ENCODE measurements at regions not wholly inside any gene's neighbourhood (a gene's known extent, or its start where the extent isn't known, plus 50 kb on each side); places are given as distances from the start of the nearest gene placed in this dataset.

DNA sequence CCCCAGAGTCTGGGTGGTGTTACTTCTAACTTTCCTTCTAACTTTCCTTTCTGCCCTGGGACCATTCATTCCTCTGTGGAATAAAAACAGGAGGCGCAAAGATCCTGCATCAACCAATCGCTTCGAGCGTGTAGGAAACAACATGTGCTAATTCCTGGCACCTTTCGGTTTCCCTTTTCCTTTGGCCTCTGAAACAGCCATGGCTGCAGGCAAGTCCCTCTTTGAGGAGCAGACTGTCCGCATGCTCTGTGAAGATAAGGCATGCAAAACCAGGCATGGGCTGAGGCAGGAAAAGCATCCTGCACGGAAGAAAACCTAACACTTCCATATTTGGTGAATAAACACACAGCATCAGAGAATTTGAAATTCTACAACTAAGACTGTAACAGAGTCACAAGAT lies 128.3 kb downstream of the HSD17B3 start:
- H3K4me3 ChIP-seq (ENCODE audit: low read depth, low read length): no peak overlapping the region
- TF ChIP-seq, protein P1, sequence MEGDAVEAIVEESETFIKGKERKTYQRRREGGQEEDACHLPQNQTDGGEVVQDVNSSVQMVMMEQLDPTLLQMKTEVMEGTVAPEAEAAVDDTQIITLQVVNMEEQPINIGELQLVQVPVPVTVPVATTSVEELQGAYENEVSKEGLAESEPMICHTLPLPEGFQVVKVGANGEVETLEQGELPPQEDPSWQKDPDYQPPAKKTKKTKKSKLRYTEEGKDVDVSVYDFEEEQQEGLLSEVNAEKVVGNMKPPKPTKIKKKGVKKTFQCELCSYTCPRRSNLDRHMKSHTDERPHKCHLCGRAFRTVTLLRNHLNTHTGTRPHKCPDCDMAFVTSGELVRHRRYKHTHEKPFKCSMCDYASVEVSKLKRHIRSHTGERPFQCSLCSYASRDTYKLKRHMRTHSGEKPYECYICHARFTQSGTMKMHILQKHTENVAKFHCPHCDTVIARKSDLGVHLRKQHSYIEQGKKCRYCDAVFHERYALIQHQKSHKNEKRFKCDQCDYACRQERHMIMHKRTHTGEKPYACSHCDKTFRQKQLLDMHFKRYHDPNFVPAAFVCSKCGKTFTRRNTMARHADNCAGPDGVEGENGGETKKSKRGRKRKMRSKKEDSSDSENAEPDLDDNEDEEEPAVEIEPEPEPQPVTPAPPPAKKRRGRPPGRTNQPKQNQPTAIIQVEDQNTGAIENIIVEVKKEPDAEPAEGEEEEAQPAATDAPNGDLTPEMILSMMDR (IDR thresholded peaks at IDR 0.05; ENCODE audit: borderline replicate concordance, insufficient read depth, low read depth, low read length): no peak

DNA sequence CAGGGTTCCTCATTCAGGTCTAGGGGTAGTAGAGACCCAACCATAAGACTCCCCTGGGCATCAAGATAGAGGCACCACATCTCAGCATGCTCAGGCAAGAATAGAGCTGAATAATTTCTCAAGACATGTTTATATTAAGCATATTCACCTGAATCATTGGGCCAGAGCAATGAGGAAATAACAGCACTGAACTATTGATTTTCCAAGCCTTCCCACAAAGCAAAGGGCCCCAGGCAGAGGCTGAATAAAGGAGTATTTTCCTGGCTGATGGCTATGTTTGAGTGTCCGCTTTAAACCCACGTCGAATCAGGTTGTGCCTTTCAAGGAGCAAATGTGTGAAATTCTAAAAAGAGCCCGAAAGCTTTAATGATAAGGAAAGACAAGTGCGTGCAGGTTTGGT lies 129.2 kb downstream of the HSD17B3 start:
- TF ChIP-seq, protein P1 (IDR thresholded peaks at IDR 0.05; ENCODE audit: borderline replicate concordance, insufficient read depth, low read depth, low read length): no peak

DNA sequence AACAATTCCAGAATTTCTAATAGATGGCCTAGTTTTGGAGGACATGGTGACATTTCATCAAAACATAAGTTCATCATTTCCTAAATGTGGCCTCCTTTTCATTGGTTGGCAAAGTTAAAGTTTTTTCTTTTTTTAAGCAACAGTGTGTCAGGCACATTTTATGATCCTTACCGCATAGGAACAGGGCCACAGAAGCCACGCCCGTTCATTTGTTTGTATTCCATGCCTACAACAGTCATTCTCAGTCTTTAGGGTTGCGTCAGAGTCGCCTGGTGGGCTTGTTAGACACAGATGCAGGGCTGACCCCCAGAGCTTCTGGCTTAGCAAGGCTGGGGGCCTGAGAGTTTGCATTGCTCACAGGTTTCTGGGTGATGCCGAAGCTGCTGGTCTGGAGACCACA lies 130.2 kb downstream of the HSD17B3 start:
- TF ChIP-seq, protein P1 (IDR thresholded peaks at IDR 0.05; ENCODE audit: borderline replicate concordance, insufficient read depth, low read depth, low read length): no peak

More for the DNA sequence above, 129.2 kb downstream of the HSD17B3 start:
- H3K4me3 ChIP-seq (ENCODE audit: low read depth, low read length): no peak overlapping the region

DNA sequence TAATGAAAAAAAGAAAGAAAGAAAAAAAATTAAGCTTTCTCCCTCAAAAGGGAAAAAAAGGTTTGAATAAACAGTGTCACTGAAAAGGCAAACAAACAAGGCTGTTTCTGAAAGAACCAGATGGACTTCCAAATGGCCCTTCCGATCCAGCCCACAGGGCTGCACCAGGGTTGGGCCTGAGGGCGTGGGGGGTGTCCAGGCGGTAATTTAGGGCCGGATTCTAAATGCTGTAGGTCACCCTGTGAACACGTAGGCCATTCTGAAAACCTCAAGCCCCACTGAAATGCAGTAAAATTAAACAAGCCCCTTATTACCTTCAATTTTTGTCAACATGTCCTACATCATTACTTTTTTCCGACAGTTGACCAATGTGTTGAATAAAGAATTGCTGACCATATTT lies 132.1 kb downstream of the HSD17B3 start:
- TF ChIP-seq, protein P1 (IDR thresholded peaks at IDR 0.05; ENCODE audit: borderline replicate concordance, insufficient read depth, low read depth, low read length): no peak
- no peak overlapping the region for H3K4me3 ChIP-seq (ENCODE audit: low read depth, low read length)

More for the DNA sequence above, 130.2 kb downstream of the HSD17B3 start:
- no peak overlapping the region for H3K4me3 ChIP-seq (ENCODE audit: low read depth, low read length)

DNA sequence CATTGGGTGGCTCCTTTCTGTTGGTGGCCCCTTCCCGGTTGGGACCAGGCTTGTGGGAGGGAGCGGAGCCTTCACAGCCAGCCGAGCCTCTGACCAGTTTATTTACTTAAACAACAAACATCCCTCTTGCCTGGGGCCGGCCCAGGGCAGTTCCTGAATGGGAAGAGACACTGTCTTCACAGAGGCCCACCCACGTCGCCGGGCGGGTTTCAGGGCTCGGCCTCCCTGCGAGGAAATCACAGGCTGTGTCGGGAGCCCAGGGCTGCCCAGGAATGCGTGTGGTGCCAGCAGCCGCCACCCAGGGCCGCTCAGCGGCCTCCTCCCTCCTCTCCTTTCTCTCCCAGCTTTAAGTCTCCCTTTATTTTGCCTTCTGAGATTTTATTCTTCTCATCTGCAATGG lies 132.5 kb downstream of the HSD17B3 start:
- no peak overlapping the region for H3K4me3 ChIP-seq (ENCODE audit: low read depth, low read length)
- TF ChIP-seq, protein P1 (IDR thresholded peaks at IDR 0.05; ENCODE audit: borderline replicate concordance, insufficient read depth, low read depth, low read length): no peak

DNA sequence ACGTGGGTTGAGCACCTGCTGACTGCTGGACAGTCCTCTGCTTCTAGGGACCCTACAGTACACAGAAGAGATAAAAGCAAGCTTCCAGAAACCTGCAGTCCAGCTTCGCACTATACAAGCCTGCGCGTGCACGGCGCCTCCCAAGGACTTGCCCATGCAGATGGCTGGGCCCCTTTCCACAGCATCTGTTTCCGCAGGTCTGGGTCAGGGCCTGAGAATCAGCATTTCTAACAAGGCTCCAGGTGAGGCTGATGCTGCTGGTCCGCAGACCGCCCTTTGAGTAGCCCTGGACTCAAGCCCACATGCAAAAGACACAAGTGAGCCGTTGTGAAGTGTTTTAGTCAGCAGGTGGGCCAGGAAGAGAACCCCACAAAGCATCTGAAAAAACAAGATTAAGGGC lies 133.1 kb downstream of the HSD17B3 start:
- no peak overlapping the region for H3K4me3 ChIP-seq (ENCODE audit: low read depth, low read length)
- TF ChIP-seq, protein P1 (IDR thresholded peaks at IDR 0.05; ENCODE audit: borderline replicate concordance, insufficient read depth, low read depth, low read length): no peak

DNA sequence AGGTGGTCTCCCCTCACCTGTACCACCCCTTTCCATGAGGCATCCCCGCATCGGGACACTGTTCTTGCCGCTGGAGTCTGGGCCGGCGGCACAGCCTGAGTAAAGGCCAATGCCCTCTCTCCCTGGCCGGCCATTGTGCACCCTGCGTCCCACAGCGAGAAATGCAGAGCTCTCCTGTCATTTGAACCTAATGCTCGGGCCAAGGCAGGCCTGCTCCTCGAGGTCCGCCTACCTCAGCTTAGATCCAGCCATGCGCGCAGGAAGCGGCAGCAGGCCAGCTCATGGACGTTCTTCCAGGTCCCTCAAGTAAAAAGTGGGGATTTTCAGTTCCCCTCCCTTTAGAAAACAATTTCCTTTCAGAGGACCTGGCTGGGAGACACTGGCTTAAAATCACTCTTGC lies 135.0 kb downstream of the HSD17B3 start:
- H3K4me3 ChIP-seq (ENCODE audit: low read depth, low read length): no peak overlapping the region
- TF ChIP-seq, protein P1 (IDR thresholded peaks at IDR 0.05; ENCODE audit: borderline replicate concordance, insufficient read depth, low read depth, low read length): no peak

All from GM12875 (cell line).